ENCODE measurements at regions not wholly inside any gene's neighbourhood (a gene's known extent, or its start where the extent isn't known, plus 50 kb on each side); places are given as distances from the start of the nearest gene placed in this dataset.

DNA sequence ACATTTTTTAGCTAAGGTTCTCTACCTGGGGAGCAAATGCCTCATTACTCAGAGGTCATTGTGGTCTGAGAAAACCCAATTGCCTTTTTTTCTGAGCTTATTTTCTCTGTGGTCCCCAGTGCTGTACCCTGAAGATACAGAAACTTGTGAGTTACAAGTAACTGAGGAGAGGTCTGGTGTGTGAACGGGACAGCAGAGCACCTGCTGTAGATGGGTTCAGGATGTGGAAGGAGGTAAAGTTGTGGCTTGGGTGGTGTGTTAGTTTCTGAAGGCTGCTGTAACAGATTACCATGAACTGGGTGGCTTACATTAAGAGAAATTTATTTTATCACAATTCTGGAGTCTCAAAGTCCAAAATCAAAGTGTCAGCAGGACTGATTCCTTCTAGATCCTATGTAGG lies 449.1 kb upstream of the NRP1 start:
- H3K4me3 ChIP-seq = no peak overlapping the region
- no peak for DNase-seq
- no peaks in the 10 kb centered on the region for H3K4me1 ChIP-seq
- no peaks in the 10 kb centered on the region for H3K9me3 ChIP-seq
- no peaks in the 10 kb centered on the region for H3K36me3 ChIP-seq
- H3K27ac ChIP-seq = no peak overlapping the region
- H3K27me3 ChIP-seq = no peaks in the 10 kb centered on the region
- TF ChIP-seq POLR2A (IDR thresholded peaks at IDR 0.05) = no peak
- TF ChIP-seq, protein P1, sequence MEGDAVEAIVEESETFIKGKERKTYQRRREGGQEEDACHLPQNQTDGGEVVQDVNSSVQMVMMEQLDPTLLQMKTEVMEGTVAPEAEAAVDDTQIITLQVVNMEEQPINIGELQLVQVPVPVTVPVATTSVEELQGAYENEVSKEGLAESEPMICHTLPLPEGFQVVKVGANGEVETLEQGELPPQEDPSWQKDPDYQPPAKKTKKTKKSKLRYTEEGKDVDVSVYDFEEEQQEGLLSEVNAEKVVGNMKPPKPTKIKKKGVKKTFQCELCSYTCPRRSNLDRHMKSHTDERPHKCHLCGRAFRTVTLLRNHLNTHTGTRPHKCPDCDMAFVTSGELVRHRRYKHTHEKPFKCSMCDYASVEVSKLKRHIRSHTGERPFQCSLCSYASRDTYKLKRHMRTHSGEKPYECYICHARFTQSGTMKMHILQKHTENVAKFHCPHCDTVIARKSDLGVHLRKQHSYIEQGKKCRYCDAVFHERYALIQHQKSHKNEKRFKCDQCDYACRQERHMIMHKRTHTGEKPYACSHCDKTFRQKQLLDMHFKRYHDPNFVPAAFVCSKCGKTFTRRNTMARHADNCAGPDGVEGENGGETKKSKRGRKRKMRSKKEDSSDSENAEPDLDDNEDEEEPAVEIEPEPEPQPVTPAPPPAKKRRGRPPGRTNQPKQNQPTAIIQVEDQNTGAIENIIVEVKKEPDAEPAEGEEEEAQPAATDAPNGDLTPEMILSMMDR (IDR thresholded peaks at IDR 0.05) = no peak

DNA sequence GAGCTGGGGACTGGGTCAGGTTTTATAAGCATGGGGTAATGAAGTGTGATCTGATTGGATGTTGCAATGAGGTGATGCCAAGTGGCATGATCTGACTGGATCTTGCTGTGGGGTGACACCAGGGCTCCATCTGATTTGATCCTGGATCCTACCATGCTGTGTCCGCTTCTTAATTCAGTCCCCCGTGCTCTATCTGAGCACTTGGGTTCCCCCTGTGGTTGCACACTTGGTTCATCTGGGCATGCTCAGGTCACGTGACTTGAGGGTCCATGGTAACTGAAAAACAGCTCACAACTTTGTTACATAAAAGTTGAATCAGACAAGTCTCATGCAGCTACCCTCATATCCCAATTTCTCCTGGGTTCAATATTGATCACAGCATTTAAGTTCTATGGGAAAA lies 448.6 kb upstream of the NRP1 start:
- no peaks in the 10 kb centered on the region for H3K9me3 ChIP-seq
- H3K27me3 ChIP-seq = no peaks in the 10 kb centered on the region
- no peak for DNase-seq
- no peaks in the 10 kb centered on the region for H3K4me1 ChIP-seq
- no peak for TF ChIP-seq POLR2A (IDR thresholded peaks at IDR 0.05)
- TF ChIP-seq, protein P1 (IDR thresholded peaks at IDR 0.05) = no peak
- H3K36me3 ChIP-seq = no peaks in the 10 kb centered on the region
- H3K4me3 ChIP-seq = no peak overlapping the region
- no peak overlapping the region for H3K27ac ChIP-seq

DNA sequence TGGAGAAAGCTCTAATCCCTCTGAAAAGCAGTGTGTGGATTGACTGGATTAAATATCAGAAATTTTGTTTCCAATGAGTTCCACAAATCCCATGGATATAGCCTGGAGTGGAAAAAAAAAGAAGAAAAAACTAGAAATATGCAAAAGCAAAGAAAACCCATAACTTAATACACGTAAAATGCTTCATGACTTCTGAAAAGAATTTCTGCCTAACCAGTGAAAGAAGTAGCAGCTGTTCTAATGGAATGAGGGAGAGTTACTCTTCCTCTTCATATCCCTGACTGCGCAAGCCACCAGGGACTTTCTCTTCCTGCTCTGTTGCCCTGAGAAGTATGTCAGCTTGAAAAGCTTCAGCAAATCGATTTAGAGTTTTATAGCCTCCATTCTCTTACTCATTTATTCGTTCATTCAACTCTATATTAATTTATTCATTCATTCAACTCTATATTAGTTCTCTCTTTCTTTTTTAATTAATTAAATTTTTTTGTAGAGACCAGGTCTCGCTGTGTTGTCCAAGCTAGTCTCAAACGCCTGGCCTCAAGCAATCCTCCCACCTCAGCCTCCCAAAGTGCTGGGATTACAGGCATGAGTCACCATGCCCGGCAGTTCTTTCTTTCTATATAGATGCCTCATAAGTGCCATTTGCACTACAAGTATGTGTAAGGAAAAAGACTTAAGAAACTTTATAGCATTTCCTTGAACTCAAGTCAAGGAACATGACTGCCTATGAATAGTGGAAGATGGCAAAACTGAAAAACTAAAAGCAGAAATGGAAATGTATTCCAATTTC lies 447.3 kb upstream of the NRP1 start:
- no peak for TF ChIP-seq POLR2A (IDR thresholded peaks at IDR 0.05)
- TF ChIP-seq, protein P1 (IDR thresholded peaks at IDR 0.05) = no peak
- H3K27me3 ChIP-seq = no peaks in the 10 kb centered on the region
- DNase-seq = no peak

GRCh38 chr10:33780961-33781360 lies 446.5 kb upstream of the NRP1 start:
- no peak for DNase-seq
- Histone ChIP-seq H3K36me3 (no peaks in the 10 kb centered on the region), H3K27ac (no peak overlapping the region), H3K9me3 (no peaks in the 10 kb centered on the region), H3K4me3 (no peak overlapping the region), H3K27me3 (no peaks in the 10 kb centered on the region), H3K4me1 (no peaks in the 10 kb centered on the region)
- TF ChIP-seq, protein P1 (IDR thresholded peaks at IDR 0.05) = no peak
- no peak for TF ChIP-seq POLR2A (IDR thresholded peaks at IDR 0.05)

More for the DNA sequence above, 447.3 kb upstream of the NRP1 start:
- Histone ChIP-seq H3K4me1 (no peaks in the 10 kb centered on the region), H3K4me3 (no peak overlapping the region), H3K27ac (no peak overlapping the region), H3K36me3 (no peaks in the 10 kb centered on the region), H3K9me3 (no peaks in the 10 kb centered on the region)

- H3K27me3 ChIP-seq = no peaks in the 10 kb centered on the region
- TF ChIP-seq, protein P1 (IDR thresholded peaks at IDR 0.05) = no peak
- no peak for TF ChIP-seq POLR2A (IDR thresholded peaks at IDR 0.05)
- DNase-seq = no peak
- H3K4me3 ChIP-seq = no peak overlapping the region
- H3K4me1 ChIP-seq = no peaks in the 10 kb centered on the region
- H3K27ac ChIP-seq = no peak overlapping the region
- H3K9me3 ChIP-seq = no peaks in the 10 kb centered on the region
- H3K36me3 ChIP-seq = no peaks in the 10 kb centered on the region
Measured at GRCh38 chr10:33777223-33777622, 442.8 kb upstream of the NRP1 start.
